ENCODE measurements at regions not wholly inside any gene's neighbourhood (a gene's known extent, or its start where the extent isn't known, plus 50 kb on each side); places are given as distances from the start of the nearest gene placed in this dataset.

DNA sequence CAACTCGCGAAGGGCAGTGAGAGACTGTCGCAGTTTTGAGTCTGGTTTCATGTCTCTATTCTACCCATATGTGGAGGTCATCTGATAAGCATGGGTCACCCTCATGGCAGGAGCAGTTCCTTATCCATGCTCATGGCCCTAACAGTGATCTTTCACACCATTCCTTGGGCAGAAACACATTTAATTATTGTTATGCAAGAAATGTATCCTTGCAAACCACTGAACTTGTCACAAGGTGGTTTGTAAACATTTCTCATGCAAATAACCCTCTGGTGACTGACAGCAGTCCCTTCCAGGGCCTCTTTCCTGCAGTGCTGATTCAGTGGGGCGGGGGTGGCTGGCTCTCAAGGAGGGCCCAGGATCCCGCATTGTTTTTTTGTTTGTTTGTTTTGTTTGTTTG is 421.4 kb upstream of the RUNX1 start:
- TF ChIP-seq, protein P1, sequence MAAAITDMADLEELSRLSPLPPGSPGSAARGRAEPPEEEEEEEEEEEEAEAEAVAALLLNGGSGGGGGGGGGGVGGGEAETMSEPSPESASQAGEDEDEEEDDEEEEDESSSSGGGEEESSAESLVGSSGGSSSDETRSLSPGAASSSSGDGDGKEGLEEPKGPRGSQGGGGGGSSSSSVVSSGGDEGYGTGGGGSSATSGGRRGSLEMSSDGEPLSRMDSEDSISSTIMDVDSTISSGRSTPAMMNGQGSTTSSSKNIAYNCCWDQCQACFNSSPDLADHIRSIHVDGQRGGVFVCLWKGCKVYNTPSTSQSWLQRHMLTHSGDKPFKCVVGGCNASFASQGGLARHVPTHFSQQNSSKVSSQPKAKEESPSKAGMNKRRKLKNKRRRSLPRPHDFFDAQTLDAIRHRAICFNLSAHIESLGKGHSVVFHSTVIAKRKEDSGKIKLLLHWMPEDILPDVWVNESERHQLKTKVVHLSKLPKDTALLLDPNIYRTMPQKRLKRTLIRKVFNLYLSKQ (tag by site-specific recombination; IDR thresholded peaks at IDR 0.05; ENCODE audit: borderline replicate concordance): no peak
- no peak for TF ChIP-seq TCF7L2 (IDR thresholded peaks at IDR 0.05; ENCODE audit: borderline replicate concordance, low read depth, low read length)
- TF ChIP-seq, protein P2, sequence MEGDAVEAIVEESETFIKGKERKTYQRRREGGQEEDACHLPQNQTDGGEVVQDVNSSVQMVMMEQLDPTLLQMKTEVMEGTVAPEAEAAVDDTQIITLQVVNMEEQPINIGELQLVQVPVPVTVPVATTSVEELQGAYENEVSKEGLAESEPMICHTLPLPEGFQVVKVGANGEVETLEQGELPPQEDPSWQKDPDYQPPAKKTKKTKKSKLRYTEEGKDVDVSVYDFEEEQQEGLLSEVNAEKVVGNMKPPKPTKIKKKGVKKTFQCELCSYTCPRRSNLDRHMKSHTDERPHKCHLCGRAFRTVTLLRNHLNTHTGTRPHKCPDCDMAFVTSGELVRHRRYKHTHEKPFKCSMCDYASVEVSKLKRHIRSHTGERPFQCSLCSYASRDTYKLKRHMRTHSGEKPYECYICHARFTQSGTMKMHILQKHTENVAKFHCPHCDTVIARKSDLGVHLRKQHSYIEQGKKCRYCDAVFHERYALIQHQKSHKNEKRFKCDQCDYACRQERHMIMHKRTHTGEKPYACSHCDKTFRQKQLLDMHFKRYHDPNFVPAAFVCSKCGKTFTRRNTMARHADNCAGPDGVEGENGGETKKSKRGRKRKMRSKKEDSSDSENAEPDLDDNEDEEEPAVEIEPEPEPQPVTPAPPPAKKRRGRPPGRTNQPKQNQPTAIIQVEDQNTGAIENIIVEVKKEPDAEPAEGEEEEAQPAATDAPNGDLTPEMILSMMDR (tag by site-specific recombination; IDR thresholded peaks at IDR 0.05): no peak
- TF ChIP-seq ZBTB44 (tag by site-specific recombination; IDR thresholded peaks at IDR 0.05): no peak
- no peak for TF ChIP-seq ZNF518A (tag by site-specific recombination; conservative IDR thresholded peaks at IDR 0.05; ENCODE audit: low read depth)
- TF ChIP-seq ZBTB49 (tag by site-specific recombination; IDR thresholded peaks at IDR 0.05; ENCODE audit: low read depth): no peak
- no peak for TF ChIP-seq ZNF274 (IDR thresholded peaks at IDR 0.05; ENCODE audit: low read length)
- no peak for TF ChIP-seq ZNF274 (tag by site-specific recombination; IDR thresholded peaks at IDR 0.05; ENCODE audit: borderline replicate concordance)
- TF ChIP-seq SETDB1 (IDR thresholded peaks at IDR 0.05; ENCODE audit: insufficient read length, low read length): no peak
- no peak for TF ChIP-seq ZBTB7A (tag by site-specific recombination; IDR thresholded peaks at IDR 0.05; ENCODE audit: low read depth)
- TF ChIP-seq ZNF513 (tag by site-specific recombination; IDR thresholded peaks at IDR 0.05): no peak
- TF ChIP-seq PRDM4 (tag by site-specific recombination; IDR thresholded peaks at IDR 0.05): no peak
- TF ChIP-seq ZNF707 (tag by site-specific recombination; IDR thresholded peaks at IDR 0.05): no peak

Measured in HEK293 (cell line).